ENCODE measurements at regions not wholly inside any gene's neighbourhood (a gene's known extent, or its start where the extent isn't known, plus 50 kb on each side); places are given as distances from the start of the nearest gene placed in this dataset.

GRCh38 chr20:60636417-60636816 is 615.6 kb upstream of the CDH4 start:
- Histone ChIP-seq H3K27me3 (no peaks in the 10 kb centered on the region), H4K20me1 (ENCODE audit: low read depth) (no peaks in the 10 kb centered on the region), H3F3A (ENCODE audit: low read depth) (no peaks in the 10 kb centered on the region), H3K27ac (no peak overlapping the region), H3K36me3 (no peaks in the 10 kb centered on the region), H3K4me3 (no peak overlapping the region), H3K9me3 (ENCODE audit: low read depth) (no peaks in the 10 kb centered on the region), H3K79me2 (ENCODE audit: low read depth) (no peaks in the 10 kb centered on the region), H2AFZ (replicated peaks) (no peak overlapping the region), H3K9ac (no peak overlapping the region), H3K4me2 (no peak overlapping the region), H3K4me1 (no peaks in the 10 kb centered on the region)
- Mint-ChIP-seq H3K27me3 (ENCODE audit: insufficient read depth, low read depth) (peaks cover 7% of the 10 kb centered on the region), H3K36me3 (no peaks in the 10 kb centered on the region), H3K4me1 (no peaks in the 10 kb centered on the region), H3K9me3 (peaks cover 8% of the 10 kb centered on the region), H3K4me3 (no peak overlapping the region), H3K27ac (no peak overlapping the region)
- no peak for DNase-seq (ENCODE audit: low spot score)
- TF ChIP-seq EZH2phosphoT487 (IDR thresholded peaks at IDR 0.05) (no peak), EZH2 (IDR thresholded peaks at IDR 0.05) (no peak), CTCF (IDR thresholded peaks at IDR 0.05) (no peak)

GRCh38 chr20:60637801-60638200 is 614.3 kb upstream of the CDH4 start:
- H3K4me3 Mint-ChIP-seq = no peak overlapping the region
- no peak for DNase-seq (ENCODE audit: low spot score)
- H3K36me3 ChIP-seq = no peaks in the 10 kb centered on the region
- no peaks in the 10 kb centered on the region for H3K4me1 ChIP-seq
- no peaks in the 10 kb centered on the region for H3K9me3 ChIP-seq (ENCODE audit: low read depth)
- peaks cover 8% of the 10 kb centered on the region for H3K27me3 Mint-ChIP-seq (ENCODE audit: insufficient read depth, low read depth)
- H3K36me3 Mint-ChIP-seq = no peaks in the 10 kb centered on the region
- H3K27me3 ChIP-seq = no peaks in the 10 kb centered on the region
- no peak overlapping the region for H3K27ac ChIP-seq
- no peak overlapping the region for H3K27ac Mint-ChIP-seq
- no peak overlapping the region for H2AFZ ChIP-seq (replicated peaks)
- no peaks in the 10 kb centered on the region for H3F3A ChIP-seq (ENCODE audit: low read depth)
- H3K9me3 Mint-ChIP-seq = peaks cover 8% of the 10 kb centered on the region
- no peak overlapping the region for H3K9ac ChIP-seq
- H3K4me3 ChIP-seq = no peak overlapping the region
- no peaks in the 10 kb centered on the region for H3K4me1 Mint-ChIP-seq
- no peaks in the 10 kb centered on the region for H4K20me1 ChIP-seq (ENCODE audit: low read depth)
- no peaks in the 10 kb centered on the region for H3K79me2 ChIP-seq (ENCODE audit: low read depth)
- TF ChIP-seq EZH2phosphoT487 (IDR thresholded peaks at IDR 0.05) (no peak), CTCF (IDR thresholded peaks at IDR 0.05) (no peak), EZH2 (IDR thresholded peaks at IDR 0.05) (no peak)
- H3K4me2 ChIP-seq = no peak overlapping the region

DNA sequence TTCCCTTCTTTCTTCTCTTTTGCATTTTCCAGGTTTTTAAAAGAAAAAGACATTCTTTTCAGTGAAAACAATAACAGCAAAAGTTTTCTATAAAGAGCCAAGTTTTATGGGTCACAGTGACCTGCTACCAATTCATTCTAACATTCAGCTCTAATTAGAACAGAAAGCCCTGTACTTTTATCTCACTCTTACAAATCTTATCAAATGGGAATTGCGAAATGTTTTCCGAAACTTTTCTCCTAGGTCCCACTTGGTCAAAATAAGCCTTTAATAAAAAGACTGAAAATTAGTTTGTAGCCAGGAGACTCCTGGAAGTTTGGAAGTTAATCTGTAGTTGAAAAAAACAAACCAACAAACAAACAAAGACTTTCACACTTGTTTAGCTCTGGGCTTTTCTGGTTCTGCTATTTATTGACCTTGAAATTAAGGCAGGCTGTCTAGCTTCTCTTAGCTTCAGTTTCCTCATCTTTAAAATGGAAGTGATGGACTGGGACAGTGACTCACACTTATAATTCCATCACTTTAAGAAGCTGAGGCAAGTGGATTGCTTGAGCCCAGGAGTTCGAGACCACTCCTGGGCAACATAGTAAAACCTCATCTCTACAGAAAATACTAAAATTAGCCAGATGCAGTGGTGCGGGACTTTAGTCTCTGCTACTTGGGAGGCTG is 613.5 kb upstream of the CDH4 start:
- H3K4me1 Mint-ChIP-seq = no peaks in the 10 kb centered on the region
- no peaks in the 10 kb centered on the region for H3K36me3 ChIP-seq
- DNase-seq (ENCODE audit: low spot score) = no peak
- no peaks in the 10 kb centered on the region for H3K79me2 ChIP-seq (ENCODE audit: low read depth)
- TF ChIP-seq EZH2phosphoT487 (IDR thresholded peaks at IDR 0.05) (no peak), CTCF (IDR thresholded peaks at IDR 0.05) (no peak), EZH2 (IDR thresholded peaks at IDR 0.05) (no peak)
- no peak overlapping the region for H3K27ac Mint-ChIP-seq
- no peak overlapping the region for H3K4me3 Mint-ChIP-seq
- H2AFZ ChIP-seq (replicated peaks) = no peak overlapping the region
- H3K9ac ChIP-seq = no peak overlapping the region
- no peaks in the 10 kb centered on the region for H3K4me1 ChIP-seq
- H4K20me1 ChIP-seq (ENCODE audit: low read depth) = no peaks in the 10 kb centered on the region
- H3K36me3 Mint-ChIP-seq = no peaks in the 10 kb centered on the region
- H3K4me2 ChIP-seq = no peak overlapping the region
- H3K9me3 Mint-ChIP-seq = peaks cover 8% of the 10 kb centered on the region
- H3F3A ChIP-seq (ENCODE audit: low read depth) = no peaks in the 10 kb centered on the region
- H3K4me3 ChIP-seq = no peak overlapping the region
- H3K27me3 Mint-ChIP-seq (ENCODE audit: insufficient read depth, low read depth) = peaks cover 5% of the 10 kb centered on the region
- no peaks in the 10 kb centered on the region for H3K9me3 ChIP-seq (ENCODE audit: low read depth)
- no peak overlapping the region for H3K27ac ChIP-seq
- H3K27me3 ChIP-seq = no peaks in the 10 kb centered on the region
